ENCODE measurements at regions not wholly inside any gene's neighbourhood (a gene's known extent, or its start where the extent isn't known, plus 50 kb on each side); places are given as distances from the start of the nearest gene placed in this dataset.

GRCh38 chr4:145307120-145307519 is 126.7 kb upstream of the OTUD4 start:
- TF ChIP-seq EP300 (IDR thresholded peaks at IDR 0.05) (no peak), CTCF (IDR thresholded peaks at IDR 0.05) (no peak)
